ENCODE measurements at regions not wholly inside any gene's neighbourhood (a gene's known extent, or its start where the extent isn't known, plus 50 kb on each side); places are given as distances from the start of the nearest gene placed in this dataset.

DNA sequence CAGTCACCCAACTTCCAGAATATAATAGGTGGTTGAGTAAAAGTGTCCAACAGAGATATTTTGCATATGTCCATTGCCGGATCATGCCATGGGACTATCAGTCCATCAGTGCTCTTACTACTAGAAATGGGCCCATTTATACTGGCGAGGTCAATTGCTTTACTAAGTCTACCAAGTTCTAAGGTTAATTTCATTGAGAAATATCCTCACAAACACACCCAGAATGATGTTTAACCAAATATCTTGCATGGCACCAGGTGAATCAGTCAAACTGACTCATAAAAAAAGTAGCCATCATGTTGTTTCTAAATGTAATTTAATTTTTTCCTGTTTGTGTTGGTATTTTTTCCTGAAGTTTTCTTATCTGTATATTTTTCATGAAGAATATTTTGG lies 1217.0 kb downstream of the RAPGEF2 start:
- TF ChIP-seq, protein P1, sequence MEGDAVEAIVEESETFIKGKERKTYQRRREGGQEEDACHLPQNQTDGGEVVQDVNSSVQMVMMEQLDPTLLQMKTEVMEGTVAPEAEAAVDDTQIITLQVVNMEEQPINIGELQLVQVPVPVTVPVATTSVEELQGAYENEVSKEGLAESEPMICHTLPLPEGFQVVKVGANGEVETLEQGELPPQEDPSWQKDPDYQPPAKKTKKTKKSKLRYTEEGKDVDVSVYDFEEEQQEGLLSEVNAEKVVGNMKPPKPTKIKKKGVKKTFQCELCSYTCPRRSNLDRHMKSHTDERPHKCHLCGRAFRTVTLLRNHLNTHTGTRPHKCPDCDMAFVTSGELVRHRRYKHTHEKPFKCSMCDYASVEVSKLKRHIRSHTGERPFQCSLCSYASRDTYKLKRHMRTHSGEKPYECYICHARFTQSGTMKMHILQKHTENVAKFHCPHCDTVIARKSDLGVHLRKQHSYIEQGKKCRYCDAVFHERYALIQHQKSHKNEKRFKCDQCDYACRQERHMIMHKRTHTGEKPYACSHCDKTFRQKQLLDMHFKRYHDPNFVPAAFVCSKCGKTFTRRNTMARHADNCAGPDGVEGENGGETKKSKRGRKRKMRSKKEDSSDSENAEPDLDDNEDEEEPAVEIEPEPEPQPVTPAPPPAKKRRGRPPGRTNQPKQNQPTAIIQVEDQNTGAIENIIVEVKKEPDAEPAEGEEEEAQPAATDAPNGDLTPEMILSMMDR (IDR thresholded peaks at IDR 0.05): no peak
- TF ChIP-seq EZH2 (IDR thresholded peaks at IDR 0.05; ENCODE audit: borderline replicate concordance, insufficient read depth, low read depth, low read length, poor library complexity, severe bottlenecking): no peak

All from B cell (primary cell).